ENCODE measurements at regions not wholly inside any gene's neighbourhood (a gene's known extent, or its start where the extent isn't known, plus 50 kb on each side); places are given as distances from the start of the nearest gene placed in this dataset.

GRCh38 chr2:194559964-194560363 is 1097.1 kb upstream of the SLC39A10 start:
- H3K27ac ChIP-seq = no peak overlapping the region
- peaks cover 0 to 12% (median 0%) of the 10 kb centered on the region in 8 donors for H3K9me3 ChIP-seq
- no peak overlapping the region for H3K4me3 ChIP-seq
- no peaks in the 10 kb centered on the region for H3K27me3 ChIP-seq (replicated peaks in 1 of 7)
- H3K4me1 ChIP-seq = no peaks in the 10 kb centered on the region
- no peaks in the 10 kb centered on the region for H3K36me3 ChIP-seq
- TF ChIP-seq POLR2A (IDR thresholded peaks at IDR 0.05) (no peak), CTCF (IDR thresholded peaks at IDR 0.05 in 8 of 11, conservative IDR thresholded peaks at IDR 0.05 in 3 of 11) (no peak), POLR2AphosphoS5 (IDR thresholded peaks at IDR 0.05) (no peak)
- no peak for DNase-seq
- WGBS, 5 donors = 84 to 89% (median 86%) methylated on average over 3 of the region's 3 CpGs
- intact Hi-C loops (cut with DNase I; ENCODE audit: low total_unique reads) = no loop called here

- DNase-seq = peak; percentile 63
- intact Hi-C loops (cut with DNase I; ENCODE audit: low total_unique reads) = no loop called here
- Histone ChIP-seq H3K36me3 (no peaks in the 10 kb centered on the region), H3K4me3 (no peak overlapping the region), H3K9me3 (peaks cover 0 to 12% (median 0%) of the 10 kb centered on the region in 8 donors), H3K4me1 (no peaks in the 10 kb centered on the region), H3K27me3 (replicated peaks in 1 of 7) (no peaks in the 10 kb centered on the region), H3K27ac (no peak overlapping the region)
- 70 to 93% (median 79%) methylated on average over 5 of the region's 5 CpGs for WGBS, 5 donors
- TF ChIP-seq POLR2A (IDR thresholded peaks at IDR 0.05) = no peak
- no peak for TF ChIP-seq CTCF (IDR thresholded peaks at IDR 0.05 in 8 of 11, conservative IDR thresholded peaks at IDR 0.05 in 3 of 11)
- no peak for TF ChIP-seq POLR2AphosphoS5 (IDR thresholded peaks at IDR 0.05)
Measured at GRCh38 chr2:194559523-194559922, 1097.5 kb upstream of the SLC39A10 start.

GRCh38 chr2:194557993-194558392 is 1099.0 kb upstream of the SLC39A10 start:
- Histone ChIP-seq H3K4me3 (no peak overlapping the region), H3K27me3 (replicated peaks in 1 of 7) (no peaks in the 10 kb centered on the region), H3K9me3 (peaks cover 0 to 12% (median 0%) of the 10 kb centered on the region in 8 donors), H3K27ac (no peak overlapping the region), H3K36me3 (no peaks in the 10 kb centered on the region), H3K4me1 (no peaks in the 10 kb centered on the region)
- TF ChIP-seq POLR2AphosphoS5 (IDR thresholded peaks at IDR 0.05) = no peak
- intact Hi-C loops (cut with DNase I; ENCODE audit: low total_unique reads) = no loop called here
- no peak for DNase-seq
- WGBS, 5 donors = 82 to 100% (median 86%) methylated on average over 1 of the region's 1 CpG

GRCh38 chr2:194556629-194557028 is 1100.4 kb upstream of the SLC39A10 start:
- H3K4me1 ChIP-seq = no peaks in the 10 kb centered on the region
- no peak for TF ChIP-seq CTCF (IDR thresholded peaks at IDR 0.05 in 8 of 11, conservative IDR thresholded peaks at IDR 0.05 in 3 of 11)
- no peak for TF ChIP-seq POLR2A (IDR thresholded peaks at IDR 0.05)
- no peak for TF ChIP-seq POLR2AphosphoS5 (IDR thresholded peaks at IDR 0.05)
- H3K9me3 ChIP-seq = peaks cover 0 to 7% (median 0%) of the 10 kb centered on the region in 8 donors
- intact Hi-C loops (cut with DNase I; ENCODE audit: low total_unique reads) = no loop called here
- no peak overlapping the region for H3K27ac ChIP-seq
- H3K27me3 ChIP-seq (replicated peaks in 1 of 7) = no peaks in the 10 kb centered on the region
- no peaks in the 10 kb centered on the region for H3K36me3 ChIP-seq
- no peak for DNase-seq
- WGBS, 5 donors = 79 to 95% (median 86%) methylated on average over 3 of the region's 3 CpGs
- H3K4me3 ChIP-seq = no peak overlapping the region

- no peaks in the 10 kb centered on the region for H3K9me3 ChIP-seq
- H3K36me3 ChIP-seq = no peaks in the 10 kb centered on the region
- H3K27ac ChIP-seq = no peak overlapping the region
- no peak for DNase-seq
- no peak for TF ChIP-seq POLR2A (IDR thresholded peaks at IDR 0.05)
- no peak for TF ChIP-seq CTCF (IDR thresholded peaks at IDR 0.05 in 8 of 11, conservative IDR thresholded peaks at IDR 0.05 in 3 of 11)
- TF ChIP-seq POLR2AphosphoS5 (IDR thresholded peaks at IDR 0.05) = no peak
- intact Hi-C loops (cut with DNase I; ENCODE audit: low total_unique reads) = no loop called here
- WGBS, 5 donors = 90 to 94% (median 92%) methylated on average over 4 of the region's 4 CpGs
- H3K4me1 ChIP-seq = no peaks in the 10 kb centered on the region
- no peaks in the 10 kb centered on the region for H3K27me3 ChIP-seq (replicated peaks in 1 of 7)
- no peak overlapping the region for H3K4me3 ChIP-seq
Measured at GRCh38 chr2:194553980-194554379, 1103.0 kb upstream of the SLC39A10 start.

All from spleen (tissue), 11 donors.